ENCODE measurements at regions not wholly inside any gene's neighbourhood (a gene's known extent, or its start where the extent isn't known, plus 50 kb on each side); places are given as distances from the start of the nearest gene placed in this dataset.
"Not testable (repeated sequence)": the region's sequence is repeated elsewhere in the genome, so short reads cannot be mapped to it uniquely, and the experiment has no call there.

- DNase-seq, result no peak
Observed at GRCh38 chr6:56739836-56740815, 97.4 kb upstream of the DST start.

- DNase-seq, result no peak
Observed at GRCh38 chr6:56736804-56737203, 94.1 kb upstream of the DST start.

GRCh38 chr6:56734335-56734734 is 91.6 kb upstream of the DST start:
- DNase-seq, result no peak

- DNase-seq, result no peak
Observed at GRCh38 chr6:56733211-56733697, 90.6 kb upstream of the DST start.

GRCh38 chr6:56732517-56732916 is 89.8 kb upstream of the DST start:
- DNase-seq, result no peak

- DNase-seq, result no peak
Observed at GRCh38 chr6:56730663-56731529, 88.2 kb upstream of the DST start.

GRCh38 chr6:56729719-56730118 is 87.0 kb upstream of the DST start:
- no peak for DNase-seq

GRCh38 chr6:56729166-56729565 is 86.5 kb upstream of the DST start:
- not testable (repeated sequence) for DNase-seq

- DNase-seq, result no peak
Observed at GRCh38 chr6:56727097-56727850, 84.6 kb upstream of the DST start.

- no peak for DNase-seq
Observed at GRCh38 chr6:56725254-56725653, 82.6 kb upstream of the DST start.

- no peak for DNase-seq
Observed at GRCh38 chr6:56724455-56724854, 81.8 kb upstream of the DST start.

GRCh38 chr6:56720882-56721281 is 78.2 kb upstream of the DST start:
- no peak for DNase-seq

GRCh38 chr6:56720202-56720601 is 77.5 kb upstream of the DST start:
- DNase-seq, result not testable (repeated sequence)

GRCh38 chr6:56719315-56720058 is 76.8 kb upstream of the DST start:
- not testable (repeated sequence) for DNase-seq

GRCh38 chr6:56718236-56718635 is 75.5 kb upstream of the DST start:
- DNase-seq, result no peak

- DNase-seq, result no peak
Observed at GRCh38 chr6:56716229-56716628, 73.5 kb upstream of the DST start.

- no peak for DNase-seq
Observed at GRCh38 chr6:56715741-56716140, 73.1 kb upstream of the DST start.

GRCh38 chr6:56714982-56715456 is 72.3 kb upstream of the DST start:
- DNase-seq, result no peak

- DNase-seq, result no peak
Observed at GRCh38 chr6:56714273-56714672, 71.6 kb upstream of the DST start.

- no peak for DNase-seq
Observed at GRCh38 chr6:56713254-56713672, 70.6 kb upstream of the DST start.

GRCh38 chr6:56710967-56711366 is 68.3 kb upstream of the DST start:
- no peak for DNase-seq

GRCh38 chr6:56709650-56710049 is 67.0 kb upstream of the DST start:
- DNase-seq, result no peak
